Liver (tissue), 7 donors: ENCODE measurements at regions not wholly inside any gene's neighbourhood (a gene's known extent, or its start where the extent isn't known, plus 50 kb on each side); places are given as distances from the start of the nearest gene placed in this dataset.
"Not testable (repeated sequence)": the region's sequence is repeated elsewhere in the genome, so short reads cannot be mapped to it uniquely, and the experiment has no call there.

ENCODE experiments used
- DNase-seq: peaks from one replicate; pipeline ENCODE4 v3.0.0-alpha.2; 2017; ENCODE audit warnings: low spot score
- H3K27ac ChIP-seq, 2 donors: one replicate each; pipeline ENCODE4 v1.7.0; 2013; ENCODE audit warnings: inconsistent platforms in 2 of 2, low read length in 2 of 2, control low read depth in 1 of 2, low read depth in 1 of 2, mild to moderate bottlenecking in 1 of 2
- H3K27me3 ChIP-seq, 4 donors: one replicate each; pipeline versions ENCODE4 v1.6.1 to v1.7.0; 2013; ENCODE audit warnings: low read length in 3 of 4, inconsistent platforms in 1 of 4, mild to moderate bottlenecking in 1 of 4, moderate library complexity in 1 of 4; ENCODE audit not compliant: control insufficient read depth in 4 of 4, insufficient read depth in 4 of 4
- H3K36me3 ChIP-seq, 4 donors: one replicate each; pipeline versions ENCODE4 v1.6.1 to v1.7.0; 2013; ENCODE audit warnings: low read length in 3 of 4, mild to moderate bottlenecking in 3 of 4, low read depth in 1 of 4, moderate library complexity in 1 of 4; ENCODE audit not compliant: control insufficient read depth in 4 of 4, insufficient read depth in 3 of 4
- H3K4me1 ChIP-seq, 4 donors: one replicate each; pipeline versions ENCODE4 v1.6.1 to v1.7.0; 2013; ENCODE audit warnings: low read length in 3 of 4, mild to moderate bottlenecking in 3 of 4, moderate library complexity in 1 of 4; ENCODE audit not compliant: control insufficient read depth in 4 of 4, insufficient read depth in 4 of 4
- H3K4me3 ChIP-seq, 3 donors: one replicate each; pipeline versions ENCODE4 v1.6.1 to v1.7.0; 2013; ENCODE audit warnings: low read length in 3 of 3, control low read depth in 1 of 3, low read depth in 1 of 3, mild to moderate bottlenecking in 1 of 3
- H3K9ac ChIP-seq, 2 donors: one replicate each; pipeline ENCODE4 v1.7.0; 2013; ENCODE audit warnings: low read length in 2 of 2, mild to moderate bottlenecking in 2 of 2, moderate library complexity in 2 of 2, control low read depth in 1 of 2, low read depth in 1 of 2
- H3K9me3 ChIP-seq, 4 donors: one replicate each; pipeline versions ENCODE4 v1.6.1 to v1.7.0; 2013; ENCODE audit warnings: low read length in 3 of 4; ENCODE audit not compliant: control insufficient read depth in 4 of 4
- EGR1 ChIP-seq, 2 donors: IDR thresholded peaks; 2 replicates each; pipeline ENCODE4 v1.6.1; 2016 to 2018; ENCODE audit warnings: antibody characterized with exemption in 2 of 2, low read depth in 2 of 2
- FOXA1 ChIP-seq: IDR thresholded peaks from 2 replicates; pipeline ENCODE4 v1.6.1; 2016; ENCODE audit warnings: antibody characterized with exemption
- FOXA2 ChIP-seq: IDR thresholded peaks from 2 replicates; pipeline ENCODE4 v1.6.1; 2016; ENCODE audit warnings: antibody characterized with exemption
- GABPA ChIP-seq, 2 donors: IDR thresholded peaks in 1 of 2; conservative IDR thresholded peaks in 1 of 2; 2 replicates each; pipeline ENCODE4 v1.6.1; 2016; ENCODE audit warnings: antibody characterized with exemption in 2 of 2, mild to moderate bottlenecking in 1 of 2, moderate library complexity in 1 of 2
- HNF4G ChIP-seq: IDR thresholded peaks from 2 replicates; pipeline ENCODE4 v1.6.1; 2016; ENCODE audit warnings: antibody characterized with exemption
- JUND ChIP-seq, 2 donors: IDR thresholded peaks; 2 replicates each; pipeline ENCODE4 v1.6.1; 2016; ENCODE audit warnings: antibody characterized with exemption in 2 of 2
- MAX ChIP-seq: IDR thresholded peaks from 2 replicates; pipeline ENCODE4 v1.6.1; 2016; ENCODE audit warnings: antibody characterized with exemption
- NR2F2 ChIP-seq: IDR thresholded peaks from 2 replicates; pipeline ENCODE4 v1.6.1; 2016; ENCODE audit warnings: antibody characterized with exemption
- REST ChIP-seq: IDR thresholded peaks from 2 replicates; pipeline ENCODE4 v1.6.1; 2016; ENCODE audit warnings: antibody characterized with exemption, mild to moderate bottlenecking
- SP1 ChIP-seq: IDR thresholded peaks from 2 replicates; pipeline ENCODE4 v1.6.1; 2018; ENCODE audit warnings: antibody characterized with exemption, mild to moderate bottlenecking
- YY1 ChIP-seq: IDR thresholded peaks from 2 replicates; pipeline ENCODE4 v1.6.1; 2016; ENCODE audit warnings: antibody characterized with exemption, mild to moderate bottlenecking
- ZBTB33 ChIP-seq: IDR thresholded peaks from 2 replicates; pipeline ENCODE4 v1.6.1; 2016; ENCODE audit warnings: antibody characterized with exemption
- WGBS: extraction: QIAGEN DNeasy Blood & Tissue Kit; methylation state at CpG from one replicate; pipeline ENCODE4 v1.1.7; 2013; 5-methylcytosine and 5-hydroxymethylcytosine counted together
- donor health status: healthy.
- donor health status: healthy.
- donor health status: healthy.
- donor health status: healthy.

- H3K9ac ChIP-seq: no peak overlapping the region
- no peaks in the 10 kb centered on the region for H3K36me3 ChIP-seq
- no peaks in the 10 kb centered on the region for H3K9me3 ChIP-seq
- H3K4me3 ChIP-seq: no peak overlapping the region
- peaks cover 0 to 3% (median 0%) of the 10 kb centered on the region in 4 donors for H3K27me3 ChIP-seq
- H3K27ac ChIP-seq: no peak overlapping the region
- TF ChIP-seq EGR1 (IDR thresholded peaks at IDR 0.05; ENCODE audit: low read depth in 2 of 2): no peak
- H3K4me1 ChIP-seq: no peaks in the 10 kb centered on the region
- WGBS: 75% methylated on average over 4 of the region's 4 CpGs
- DNase-seq: no peak
These were observed 1299.3 kb downstream of the TBC1D22A start for GRCh38 chr22:48061726-48062125.

GRCh38 chr22:48060266-48060665 lies 1297.8 kb downstream of the TBC1D22A start:
- no peak overlapping the region for H3K4me3 ChIP-seq
- no peak for TF ChIP-seq FOXA1
- no peak for TF ChIP-seq REST
- TF ChIP-seq JUND (IDR thresholded peaks at IDR 0.05): no peak
- TF ChIP-seq HNF4G: no peak
- no peak for TF ChIP-seq FOXA2
- no peak for TF ChIP-seq MAX
- no peak for TF ChIP-seq NR2F2
- TF ChIP-seq GABPA (IDR thresholded peaks at IDR 0.05 in 1 of 2, conservative IDR thresholded peaks at IDR 0.05 in 1 of 2): no peak
- TF ChIP-seq YY1: no peak
- TF ChIP-seq SP1: no peak
- TF ChIP-seq ZBTB33: no peak
- DNase-seq: no peak
- no peak overlapping the region for H3K9ac ChIP-seq
- no peak overlapping the region for H3K27ac ChIP-seq
- H3K27me3 ChIP-seq: no peaks in the 10 kb centered on the region
- no peaks in the 10 kb centered on the region for H3K4me1 ChIP-seq
- no peaks in the 10 kb centered on the region for H3K9me3 ChIP-seq
- 67% methylated on average over 7 of the region's 7 CpGs for WGBS
- no peaks in the 10 kb centered on the region for H3K36me3 ChIP-seq

- not testable (repeated sequence) for H3K27me3 ChIP-seq, H3K27ac ChIP-seq, H3K9me3 ChIP-seq, H3K4me1 ChIP-seq, H3K36me3 ChIP-seq, H3K4me3 ChIP-seq, DNase-seq, H3K9ac ChIP-seq
- WGBS: 93% methylated on average over 4 of the region's 4 CpGs
These were observed 1297.1 kb downstream of the TBC1D22A start for GRCh38 chr22:48059521-48059920.
